ENCODE measurements at regions not wholly inside any gene's neighbourhood (a gene's known extent, or its start where the extent isn't known, plus 50 kb on each side); places are given as distances from the start of the nearest gene placed in this dataset.
"Not testable (repeated sequence)": the region's sequence is repeated elsewhere in the genome, so short reads cannot be mapped to it uniquely, and the experiment has no call there.

GRCh38 chr6:170004585-170005210, 253.3 kb downstream of the ERMARD start:
- peaks cover 60% of the 10 kb centered on the region for H3K9me3 ChIP-seq (ENCODE audit: control insufficient read depth, insufficient read depth, low read depth, low read length)

DNA sequence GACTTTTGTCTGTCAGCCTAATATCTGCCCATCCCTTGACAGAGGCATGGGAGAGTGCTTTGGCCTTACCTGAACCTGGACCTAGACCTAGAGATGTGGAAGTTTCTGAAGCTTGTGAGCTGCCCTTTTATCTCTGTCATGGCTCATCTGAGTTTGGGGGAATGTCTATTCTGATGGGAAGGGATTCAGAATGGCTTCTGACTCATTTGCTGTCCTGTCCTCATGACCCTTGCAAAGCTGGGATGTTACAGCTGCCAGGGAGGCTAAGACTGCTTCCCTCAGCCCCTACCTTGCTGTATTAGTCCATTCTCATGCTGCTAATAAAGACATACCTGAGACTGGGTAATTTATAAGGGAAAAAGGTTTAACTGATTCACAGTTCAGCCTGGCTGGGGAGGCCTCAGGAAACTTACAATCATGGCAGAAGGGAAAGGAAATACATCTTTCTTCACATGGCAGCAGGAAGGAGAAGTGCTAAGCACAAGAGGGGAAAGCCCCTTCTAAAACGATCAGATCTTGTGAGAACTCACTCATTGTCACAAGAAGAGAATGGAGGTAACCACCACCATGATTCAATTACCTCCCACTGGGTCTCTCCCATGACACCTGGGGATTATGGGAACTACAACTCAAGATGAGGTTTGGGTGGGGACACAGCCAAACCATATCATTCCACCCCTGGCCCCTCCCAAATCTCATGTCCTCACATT, 252.2 kb downstream of the ERMARD start:
- Histone ChIP-seq H3K27me3 (ENCODE audit: control insufficient read depth, insufficient read depth, low read length) (peaks cover 7% of the 10 kb centered on the region; the same call in 1 of the 2 replicates), H3K9me3 (ENCODE audit: control insufficient read depth, insufficient read depth, low read depth, low read length) (peaks cover 61% of the 10 kb centered on the region), H3K4me3 (ENCODE audit: low read depth, low read length) (no peak overlapping the region), H3K27ac (ENCODE audit: low read depth, low read length) (no peak overlapping the region), H3K36me3 (ENCODE audit: control insufficient read depth, insufficient read depth, low read length) (no peaks in the 10 kb centered on the region), H3K9ac (ENCODE audit: low read length) (no peak overlapping the region), H3K4me1 (ENCODE audit: control insufficient read depth, insufficient read depth, low read length) (peaks cover 24% of the 10 kb centered on the region)

More at GRCh38 chr6:170004585-170005210, 253.3 kb downstream of the ERMARD start:
- no peak overlapping the region for H3K27ac ChIP-seq (ENCODE audit: low read depth, low read length)
- no peaks in the 10 kb centered on the region for H3K36me3 ChIP-seq (ENCODE audit: control insufficient read depth, insufficient read depth, low read length)
- H3K4me1 ChIP-seq (ENCODE audit: control insufficient read depth, insufficient read depth, low read length): peaks cover 30% of the 10 kb centered on the region
- H3K27me3 ChIP-seq (ENCODE audit: control insufficient read depth, insufficient read depth, low read length): peaks cover 7% of the 10 kb centered on the region; the same call in 1 of the 2 replicates
- H3K4me3 ChIP-seq (ENCODE audit: low read depth, low read length): no peak overlapping the region
- no peak overlapping the region for H3K9ac ChIP-seq (ENCODE audit: low read length)

- Histone ChIP-seq H3K4me3 (ENCODE audit: low read depth, low read length) (no peak overlapping the region), H3K9me3 (ENCODE audit: control insufficient read depth, insufficient read depth, low read depth, low read length) (peaks cover 64% of the 10 kb centered on the region), H3K4me1 (ENCODE audit: control insufficient read depth, insufficient read depth, low read length) (peaks cover 19% of the 10 kb centered on the region), H3K27ac (ENCODE audit: low read depth, low read length) (no peak overlapping the region), H3K27me3 (ENCODE audit: control insufficient read depth, insufficient read depth, low read length) (peaks cover 4% of the 10 kb centered on the region; the same call in 1 of the 2 replicates), H3K36me3 (ENCODE audit: control insufficient read depth, insufficient read depth, low read length) (no peaks in the 10 kb centered on the region), H3K9ac (ENCODE audit: low read length) (no peak overlapping the region)
Measured at GRCh38 chr6:170003027-170003426, 251.6 kb downstream of the ERMARD start.

DNA sequence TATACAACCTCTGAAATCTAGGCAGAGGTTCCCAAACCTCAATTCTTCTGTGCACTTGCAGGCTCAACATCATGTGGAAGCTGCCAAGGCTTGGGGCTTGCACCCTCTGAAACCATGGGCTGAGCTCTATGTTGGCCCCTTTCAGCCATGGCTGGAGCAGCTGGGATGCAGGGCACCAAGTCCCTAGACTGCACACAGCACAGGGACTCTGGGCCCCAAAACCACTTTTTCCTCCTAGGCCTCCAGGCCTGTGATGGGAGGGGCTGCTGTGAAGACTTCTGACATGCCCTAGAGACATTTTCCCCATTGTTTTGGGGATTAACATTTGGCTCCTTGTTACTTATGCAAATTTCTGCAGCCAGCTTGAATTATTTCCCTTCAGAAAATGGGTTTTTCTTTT, 250.4 kb downstream of the ERMARD start:
- not testable (repeated sequence) for H3K4me1 ChIP-seq (ENCODE audit: control insufficient read depth, insufficient read depth, low read length); H3K4me3 ChIP-seq (ENCODE audit: low read depth, low read length); H3K27me3 ChIP-seq (ENCODE audit: control insufficient read depth, insufficient read depth, low read length); H3K27ac ChIP-seq (ENCODE audit: low read depth, low read length); H3K36me3 ChIP-seq (ENCODE audit: control insufficient read depth, insufficient read depth, low read length); H3K9ac ChIP-seq (ENCODE audit: low read length)
- peaks cover 74% of the 10 kb centered on the region for H3K9me3 ChIP-seq (ENCODE audit: control insufficient read depth, insufficient read depth, low read depth, low read length)

DNA sequence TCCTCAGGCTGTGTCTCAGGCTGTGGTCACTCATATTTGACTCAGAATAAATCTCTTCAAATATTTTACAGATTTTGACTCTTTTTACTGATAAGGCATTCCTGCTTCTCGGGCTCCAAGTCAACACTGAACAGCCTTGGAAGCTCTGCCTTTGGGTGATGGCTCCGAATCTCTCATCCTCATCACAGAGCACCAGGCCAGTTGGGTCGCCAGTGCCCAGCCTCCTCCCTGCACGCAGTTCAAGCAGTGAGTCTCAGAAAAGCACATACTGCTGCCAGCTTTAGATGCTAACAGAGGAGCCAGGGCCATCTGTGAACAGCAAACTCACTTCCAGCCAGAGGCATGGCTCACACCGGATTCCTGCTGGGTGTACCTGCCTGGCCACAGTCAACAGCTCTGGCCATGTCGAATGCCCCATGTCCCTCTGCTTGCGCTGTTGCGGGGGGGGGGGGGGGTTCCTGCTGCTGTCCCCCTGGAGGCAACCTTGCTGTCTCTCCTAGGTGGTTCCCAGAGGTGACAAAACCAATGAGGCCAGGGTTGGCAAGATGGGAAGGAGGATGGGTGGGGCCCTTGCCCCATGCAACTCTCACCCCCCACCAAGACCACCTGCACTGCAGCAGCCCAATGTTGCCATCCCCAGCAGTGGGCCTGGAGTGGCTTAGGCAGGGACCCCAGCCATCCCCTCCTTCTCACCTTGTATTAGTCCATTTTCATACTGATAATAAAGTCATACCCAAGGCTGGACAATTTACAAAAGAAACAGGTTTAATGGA, 248.8 kb downstream of the ERMARD start:
- Histone ChIP-seq H3K27me3 (ENCODE audit: control insufficient read depth, insufficient read depth, low read length) (no peaks in the 10 kb centered on the region), H3K27ac (ENCODE audit: low read depth, low read length) (no peak overlapping the region), H3K4me3 (ENCODE audit: low read depth, low read length) (no peak overlapping the region), H3K9ac (ENCODE audit: low read length) (no peak overlapping the region), H3K36me3 (ENCODE audit: control insufficient read depth, insufficient read depth, low read length) (no peaks in the 10 kb centered on the region), H3K9me3 (ENCODE audit: control insufficient read depth, insufficient read depth, low read depth, low read length) (peaks cover 69% of the 10 kb centered on the region), H3K4me1 (ENCODE audit: control insufficient read depth, insufficient read depth, low read length) (no peaks in the 10 kb centered on the region)

DNA sequence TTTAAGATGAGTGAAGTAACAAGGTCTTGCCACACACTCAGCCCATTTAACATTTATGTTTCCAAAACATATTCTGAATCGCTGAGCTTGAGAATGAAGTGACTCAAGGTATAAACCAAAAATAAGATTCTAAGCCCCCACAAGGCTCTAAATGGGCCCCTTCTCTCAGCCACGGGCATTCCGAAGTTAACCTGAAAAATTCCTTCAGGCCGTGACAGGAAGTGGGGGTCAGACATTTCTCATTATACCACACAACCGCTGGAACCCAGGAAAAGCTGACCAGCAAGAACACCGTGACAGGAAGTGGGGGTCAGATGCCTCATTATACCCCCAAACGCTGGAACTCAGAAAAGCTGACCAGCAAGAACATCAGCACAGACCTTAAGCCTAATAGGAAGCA, 247.9 kb downstream of the ERMARD start:
- Histone ChIP-seq H3K9me3 (ENCODE audit: control insufficient read depth, insufficient read depth, low read depth, low read length) (peaks cover 60% of the 10 kb centered on the region), H3K36me3 (ENCODE audit: control insufficient read depth, insufficient read depth, low read length) (no peaks in the 10 kb centered on the region), H3K4me3 (ENCODE audit: low read depth, low read length) (no peak overlapping the region), H3K4me1 (ENCODE audit: control insufficient read depth, insufficient read depth, low read length) (no peaks in the 10 kb centered on the region), H3K27ac (ENCODE audit: low read depth, low read length) (no peak overlapping the region), H3K27me3 (ENCODE audit: control insufficient read depth, insufficient read depth, low read length) (no peaks in the 10 kb centered on the region), H3K9ac (ENCODE audit: low read length) (no peak overlapping the region)

- Histone ChIP-seq H3K27me3 (ENCODE audit: control insufficient read depth, insufficient read depth, low read length) (no peaks in the 10 kb centered on the region), H3K4me3 (ENCODE audit: low read depth, low read length) (no peak overlapping the region), H3K9ac (ENCODE audit: low read length) (no peak overlapping the region), H3K27ac (ENCODE audit: low read depth, low read length) (no peak overlapping the region), H3K9me3 (ENCODE audit: control insufficient read depth, insufficient read depth, low read depth, low read length) (peaks cover 51% of the 10 kb centered on the region), H3K4me1 (ENCODE audit: control insufficient read depth, insufficient read depth, low read length) (no peaks in the 10 kb centered on the region), H3K36me3 (ENCODE audit: control insufficient read depth, insufficient read depth, low read length) (no peaks in the 10 kb centered on the region)
Measured at GRCh38 chr6:169998457-169998856, 247.0 kb downstream of the ERMARD start.

GRCh38 chr6:169997930-169998218, 246.5 kb downstream of the ERMARD start:
- no peak overlapping the region for H3K9ac ChIP-seq (ENCODE audit: low read length)

DNA sequence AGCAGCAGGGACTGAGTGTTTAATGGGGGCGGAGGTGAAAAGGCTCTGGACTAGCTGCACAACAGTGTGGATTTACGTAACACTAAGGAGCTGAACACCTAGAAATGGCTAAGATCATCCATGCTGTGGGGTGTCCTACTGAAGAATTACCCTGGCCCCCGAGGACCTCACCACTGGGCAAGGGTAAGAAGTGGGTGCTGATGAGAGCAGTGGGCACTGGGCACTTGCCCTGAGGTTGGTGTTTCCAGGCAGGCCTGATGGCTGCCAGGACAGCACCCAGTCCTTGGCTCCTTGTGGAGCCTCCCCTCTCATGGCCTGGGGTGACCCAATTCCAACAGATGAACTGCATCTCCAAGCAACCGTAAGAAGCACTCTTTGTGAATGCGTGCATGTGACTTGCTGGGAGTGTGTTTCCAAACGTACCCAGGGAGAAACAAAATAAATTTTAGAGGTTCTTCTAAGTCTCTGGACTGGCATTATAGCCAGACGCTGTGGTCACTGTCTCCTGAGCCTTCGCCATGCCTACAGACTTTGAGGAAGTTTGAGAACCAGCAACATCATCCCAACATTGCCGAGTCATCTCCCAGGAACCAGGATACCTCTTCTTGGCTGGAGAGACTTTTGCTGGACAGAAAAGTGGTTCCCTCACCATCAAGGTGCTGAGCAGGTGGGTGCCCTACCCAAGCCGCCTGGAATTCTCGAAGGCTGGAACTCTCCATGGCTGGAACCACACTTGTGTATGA, 245.9 kb downstream of the ERMARD start:
- no peak overlapping the region for H3K4me3 ChIP-seq (ENCODE audit: low read depth, low read length)
- no peak overlapping the region for H3K9ac ChIP-seq (ENCODE audit: low read length)
- no peak overlapping the region for H3K27ac ChIP-seq (ENCODE audit: low read depth, low read length)
- no peaks in the 10 kb centered on the region for H3K27me3 ChIP-seq (ENCODE audit: control insufficient read depth, insufficient read depth, low read length)
- peaks cover 40% of the 10 kb centered on the region for H3K9me3 ChIP-seq (ENCODE audit: control insufficient read depth, insufficient read depth, low read depth, low read length)
- no peaks in the 10 kb centered on the region for H3K4me1 ChIP-seq (ENCODE audit: control insufficient read depth, insufficient read depth, low read length)
- H3K36me3 ChIP-seq (ENCODE audit: control insufficient read depth, insufficient read depth, low read length): no peaks in the 10 kb centered on the region

More at GRCh38 chr6:169997930-169998218, 246.5 kb downstream of the ERMARD start:
- Histone ChIP-seq H3K27ac (ENCODE audit: low read depth, low read length) (no peak overlapping the region), H3K9me3 (ENCODE audit: control insufficient read depth, insufficient read depth, low read depth, low read length) (peaks cover 45% of the 10 kb centered on the region), H3K36me3 (ENCODE audit: control insufficient read depth, insufficient read depth, low read length) (no peaks in the 10 kb centered on the region), H3K4me3 (ENCODE audit: low read depth, low read length) (no peak overlapping the region), H3K4me1 (ENCODE audit: control insufficient read depth, insufficient read depth, low read length) (no peaks in the 10 kb centered on the region), H3K27me3 (ENCODE audit: control insufficient read depth, insufficient read depth, low read length) (no peaks in the 10 kb centered on the region)

GRCh38 chr6:169996378-169997051, 245.1 kb downstream of the ERMARD start:
- no peak overlapping the region for H3K4me3 ChIP-seq (ENCODE audit: low read depth, low read length)
- H3K27ac ChIP-seq (ENCODE audit: low read depth, low read length): no peak overlapping the region
- H3K4me1 ChIP-seq (ENCODE audit: control insufficient read depth, insufficient read depth, low read length): no peaks in the 10 kb centered on the region
- peaks cover 32% of the 10 kb centered on the region for H3K9me3 ChIP-seq (ENCODE audit: control insufficient read depth, insufficient read depth, low read depth, low read length)
- no peaks in the 10 kb centered on the region for H3K36me3 ChIP-seq (ENCODE audit: control insufficient read depth, insufficient read depth, low read length)
- H3K9ac ChIP-seq (ENCODE audit: low read length): no peak overlapping the region
- no peaks in the 10 kb centered on the region for H3K27me3 ChIP-seq (ENCODE audit: control insufficient read depth, insufficient read depth, low read length)
